ENCODE measurements at regions not wholly inside any gene's neighbourhood (a gene's known extent, or its start where the extent isn't known, plus 50 kb on each side); places are given as distances from the start of the nearest gene placed in this dataset.
"Not testable (repeated sequence)": the region's sequence is repeated elsewhere in the genome, so short reads cannot be mapped to it uniquely, and the experiment has no call there.

GRCh38 chr1:65539266-65540131 is 119.0 kb downstream of the LEPR start:
- no peak overlapping the region for H3K4me3 Mint-ChIP-seq
- H3K36me3 Mint-ChIP-seq (ENCODE audit: low read depth), result no peaks in the 10 kb centered on the region
- no peak for DNase-seq
- ChIA-PET CTCF (no interaction called here), POLR2A (no interaction called here)
- peaks cover 4% of the 10 kb centered on the region for H3K27me3 Mint-ChIP-seq
- H3K27ac Mint-ChIP-seq, result no peak overlapping the region
- no peaks in the 10 kb centered on the region for H3K4me1 Mint-ChIP-seq
- H3K9me3 Mint-ChIP-seq, result peaks cover 6% of the 10 kb centered on the region

- Mint-ChIP-seq H3K27ac (no peak overlapping the region), H3K4me3 (no peak overlapping the region), H3K4me1 (no peaks in the 10 kb centered on the region), H3K27me3 (no peaks in the 10 kb centered on the region), H3K9me3 (peaks cover 6% of the 10 kb centered on the region), H3K36me3 (ENCODE audit: low read depth) (no peaks in the 10 kb centered on the region)
- DNase-seq, result no peak
- ChIA-PET CTCF (no interaction called here), POLR2A (no interaction called here)
Observed at GRCh38 chr1:65541161-65541560, 120.7 kb downstream of the LEPR start.

- H3K4me3 Mint-ChIP-seq, result no peak overlapping the region
- CTCF ChIA-PET, result no interaction called here
- DNase-seq, result no peak
- no peaks in the 10 kb centered on the region for H3K27me3 Mint-ChIP-seq
- H3K36me3 Mint-ChIP-seq (ENCODE audit: low read depth), result no peaks in the 10 kb centered on the region
- POLR2A ChIA-PET, result no interaction called here
- no peaks in the 10 kb centered on the region for H3K4me1 Mint-ChIP-seq
- no peak overlapping the region for H3K27ac Mint-ChIP-seq
- peaks cover 6% of the 10 kb centered on the region for H3K9me3 Mint-ChIP-seq
Observed at GRCh38 chr1:65541865-65542264, 121.4 kb downstream of the LEPR start.

- CTCF ChIA-PET, result not testable (repeated sequence)
Observed at GRCh38 chr1:65542592-65542991, 122.1 kb downstream of the LEPR start.

GRCh38 chr1:65550306-65551010 is 130.0 kb downstream of the LEPR start:
- H3K4me1 Mint-ChIP-seq; CTCF ChIA-PET; POLR2A ChIA-PET; DNase-seq; H3K9me3 Mint-ChIP-seq; H3K27me3 Mint-ChIP-seq; H3K27ac Mint-ChIP-seq; H3K4me3 Mint-ChIP-seq; H3K36me3 Mint-ChIP-seq (ENCODE audit: low read depth): not testable (repeated sequence)

More at GRCh38 chr1:65542592-65542991, 122.1 kb downstream of the LEPR start:
- H3K4me1 Mint-ChIP-seq; H3K27ac Mint-ChIP-seq; POLR2A ChIA-PET; H3K27me3 Mint-ChIP-seq; H3K4me3 Mint-ChIP-seq; H3K36me3 Mint-ChIP-seq (ENCODE audit: low read depth); DNase-seq; H3K9me3 Mint-ChIP-seq: not testable (repeated sequence)

GRCh38 chr1:65552484-65552883 is 132.0 kb downstream of the LEPR start:
- H3K36me3 Mint-ChIP-seq (ENCODE audit: low read depth); DNase-seq; POLR2A ChIA-PET; H3K4me3 Mint-ChIP-seq; H3K27ac Mint-ChIP-seq; H3K4me1 Mint-ChIP-seq; H3K27me3 Mint-ChIP-seq: not testable (repeated sequence)
- peaks cover 12% of the 10 kb centered on the region for H3K9me3 Mint-ChIP-seq
- CTCF ChIA-PET, result interaction anchor here (0.7 kb wide), 1 partner anchor 126 kb away, joined by 3 read pairs; no protein-coding TSS in a partner anchor

DNA sequence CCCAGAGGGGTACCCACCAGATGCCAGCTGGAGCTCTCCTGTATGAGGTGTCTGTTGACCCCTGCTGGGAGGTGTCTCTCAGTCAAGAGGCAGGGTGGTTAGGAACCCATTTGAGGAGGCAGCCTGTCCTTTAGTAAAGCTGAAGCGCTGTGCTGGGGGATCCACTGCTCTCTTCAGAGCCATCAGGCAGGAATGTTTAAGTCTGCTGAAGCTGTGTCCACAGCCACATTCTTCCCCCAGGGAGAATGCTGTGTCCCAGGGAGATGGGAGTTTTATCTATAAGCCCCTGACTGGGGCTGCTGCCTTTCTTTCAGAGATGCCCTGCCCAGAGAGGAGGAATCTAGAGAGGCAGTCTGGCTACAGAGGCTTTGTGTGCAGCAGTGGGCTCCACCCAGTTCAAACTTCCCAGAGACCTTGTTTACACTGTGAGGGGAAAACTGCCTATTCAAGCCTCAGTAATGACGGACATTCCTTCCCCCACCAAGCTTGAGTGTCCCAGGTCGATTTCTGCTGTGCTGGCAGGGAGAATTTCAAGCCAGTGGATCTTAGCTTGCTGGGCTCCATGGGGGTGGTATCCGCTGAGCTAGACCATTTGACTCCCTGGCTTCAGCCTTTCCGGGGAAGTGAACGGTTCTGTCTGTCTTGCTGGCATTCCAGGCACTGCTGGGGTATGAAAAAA is 133.8 kb downstream of the LEPR start:
- DNase-seq; H3K4me1 Mint-ChIP-seq; CTCF ChIA-PET; H3K27ac Mint-ChIP-seq; H3K36me3 Mint-ChIP-seq (ENCODE audit: low read depth); POLR2A ChIA-PET; H3K27me3 Mint-ChIP-seq; H3K4me3 Mint-ChIP-seq: not testable (repeated sequence)
- H3K9me3 Mint-ChIP-seq, result peaks cover 12% of the 10 kb centered on the region

DNA sequence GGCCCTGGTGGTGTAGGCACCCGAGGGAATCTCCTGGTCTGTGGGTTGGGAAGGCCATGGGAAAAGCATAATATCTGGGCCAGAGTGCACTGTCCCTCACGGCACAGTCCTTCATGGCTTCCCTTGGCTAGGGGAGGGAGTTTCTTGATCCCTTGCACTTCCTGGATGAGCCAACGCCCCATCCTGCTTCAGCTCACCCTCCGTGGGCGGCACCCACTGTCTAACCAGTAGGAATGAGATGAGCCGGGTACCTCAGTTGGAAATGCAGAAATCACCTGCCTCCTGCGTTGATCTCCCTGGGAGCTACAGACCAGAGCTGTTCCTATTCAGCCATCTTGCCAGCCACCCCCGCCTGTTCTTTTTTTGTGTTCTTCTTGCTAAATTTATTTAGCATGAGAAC is 134.4 kb downstream of the LEPR start:
- POLR2A ChIA-PET, result no interaction called here
- DNase-seq, result no peak
- Mint-ChIP-seq H3K9me3 (peaks cover 12% of the 10 kb centered on the region), H3K27me3 (no peaks in the 10 kb centered on the region), H3K36me3 (ENCODE audit: low read depth) (no peaks in the 10 kb centered on the region), H3K4me1 (no peaks in the 10 kb centered on the region), H3K4me3 (no peak overlapping the region), H3K27ac (no peak overlapping the region)
- CTCF ChIA-PET, result no interaction called here

GRCh38 chr1:65558215-65558614 is 137.7 kb downstream of the LEPR start:
- Mint-ChIP-seq H3K4me3 (no peak overlapping the region), H3K4me1 (no peaks in the 10 kb centered on the region), H3K36me3 (ENCODE audit: low read depth) (no peaks in the 10 kb centered on the region), H3K9me3 (peaks cover 2% of the 10 kb centered on the region), H3K27me3 (no peaks in the 10 kb centered on the region), H3K27ac (no peak overlapping the region)
- ChIA-PET POLR2A (no interaction called here), CTCF (no interaction called here)
- DNase-seq, result no peak

DNA sequence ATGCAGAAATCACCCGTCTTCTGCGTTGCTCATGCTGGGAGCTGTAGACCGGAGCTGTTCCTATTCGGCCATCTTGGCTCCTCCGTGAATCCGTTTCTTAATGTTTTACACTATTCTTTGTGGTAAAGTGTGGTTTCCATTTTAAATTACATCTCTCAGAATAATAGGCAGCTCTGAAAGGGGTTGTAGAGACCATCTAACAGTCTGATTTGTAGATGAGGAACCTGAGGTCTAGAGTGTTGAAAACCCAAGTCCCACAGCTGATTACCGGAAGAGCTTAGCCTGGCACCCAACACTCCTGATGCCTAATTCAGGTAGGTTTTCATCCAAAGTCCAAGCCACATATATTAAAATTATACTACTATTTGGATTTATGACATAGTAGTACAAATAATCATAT is 144.0 kb downstream of the LEPR start:
- ChIA-PET CTCF (no interaction called here), POLR2A (no interaction called here)
- Mint-ChIP-seq H3K27me3 (no peaks in the 10 kb centered on the region), H3K4me3 (no peak overlapping the region), H3K27ac (no peak overlapping the region), H3K36me3 (ENCODE audit: low read depth) (no peaks in the 10 kb centered on the region), H3K9me3 (no peaks in the 10 kb centered on the region), H3K4me1 (no peaks in the 10 kb centered on the region)
- no peak for DNase-seq

DNA sequence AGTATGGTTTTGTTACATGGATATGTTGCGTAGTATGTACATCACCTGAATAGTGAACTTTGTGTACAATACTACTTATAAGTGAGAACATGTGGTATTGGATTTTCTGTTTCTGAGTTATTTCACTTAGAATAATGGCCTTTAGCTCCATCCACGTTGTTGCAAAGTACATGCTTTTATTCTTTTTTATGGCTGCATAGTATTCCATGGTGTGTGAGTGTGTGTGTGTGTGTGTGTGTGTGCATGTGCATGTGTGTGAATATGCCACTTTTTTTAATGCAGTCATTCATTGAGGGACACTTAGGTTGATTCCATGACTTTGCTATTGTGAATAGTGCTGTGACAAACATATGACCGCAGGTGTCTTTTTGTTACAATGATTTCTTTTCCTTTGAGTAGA is 147.8 kb downstream of the LEPR start:
- Mint-ChIP-seq H3K4me1 (no peaks in the 10 kb centered on the region), H3K36me3 (ENCODE audit: low read depth) (no peaks in the 10 kb centered on the region), H3K27me3 (no peaks in the 10 kb centered on the region), H3K27ac (no peak overlapping the region), H3K9me3 (no peaks in the 10 kb centered on the region), H3K4me3 (no peak overlapping the region)
- CTCF ChIA-PET, result no interaction called here
- DNase-seq, result no peak
- POLR2A ChIA-PET, result no interaction called here

- no peaks in the 10 kb centered on the region for H3K9me3 Mint-ChIP-seq
- POLR2A ChIA-PET, result no interaction called here
- no peaks in the 10 kb centered on the region for H3K36me3 Mint-ChIP-seq (ENCODE audit: low read depth)
- no peak for DNase-seq
- no peaks in the 10 kb centered on the region for H3K4me1 Mint-ChIP-seq
- no peak overlapping the region for H3K27ac Mint-ChIP-seq
- no peak overlapping the region for H3K4me3 Mint-ChIP-seq
- no peaks in the 10 kb centered on the region for H3K27me3 Mint-ChIP-seq
- CTCF ChIA-PET, result no interaction called here
Observed at GRCh38 chr1:65572701-65573421, 152.4 kb downstream of the LEPR start.

DNA sequence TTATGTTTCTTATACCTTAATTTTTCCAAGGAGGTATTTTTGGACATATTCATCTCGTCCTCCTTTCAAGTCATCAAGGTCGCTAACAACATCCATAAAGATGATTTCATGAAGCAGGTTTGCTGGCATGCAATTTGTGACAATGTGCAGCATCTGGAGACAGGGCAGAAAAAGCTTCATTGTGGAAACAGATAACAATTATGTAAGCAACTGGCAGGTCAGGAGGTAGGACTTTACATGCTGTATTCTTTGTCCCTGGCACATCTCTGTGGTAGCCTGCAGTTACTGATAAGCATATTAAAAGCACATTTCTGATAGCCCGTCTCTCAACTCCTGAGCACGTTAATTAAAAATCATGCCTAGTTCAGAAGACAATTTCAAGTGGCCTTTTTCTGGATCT is 156.8 kb downstream of the LEPR start:
- no peaks in the 10 kb centered on the region for H3K9me3 Mint-ChIP-seq
- ChIA-PET POLR2A (no interaction called here), CTCF (interaction anchor here (0.5 to 1.5 kb wide), 2 partner anchors 53 to 118 kb away, joined by 3 to 5 read pairs; no protein-coding TSS in a partner anchor)
- DNase-seq, result no peak
- no peak overlapping the region for H3K27ac Mint-ChIP-seq
- H3K4me3 Mint-ChIP-seq, result no peak overlapping the region
- H3K4me1 Mint-ChIP-seq, result no peaks in the 10 kb centered on the region
- no peaks in the 10 kb centered on the region for H3K27me3 Mint-ChIP-seq
- H3K36me3 Mint-ChIP-seq (ENCODE audit: low read depth), result no peaks in the 10 kb centered on the region

Data from activated CD4-positive, alpha-beta T cell treated with anti-CD3 and anti-CD28 coated beads, Interleukin-2, amount 10 ng/mL, durations not matched to agents 7 days and 5 days (primary cell).